DMS114 treated with DMSO at 0.1 percent for 48 hours (cell line): ENCODE measurements at regions not wholly inside any gene's neighbourhood (a gene's known extent, or its start where the extent isn't known, plus 50 kb on each side); places are given as distances from the start of the nearest gene placed in this dataset.

ENCODE experiments used
- DNase-seq: peaks from one replicate; lab custom pipeline; 2025; ENCODE audit not compliant: unreplicated experiment; lab: John Stamatoyannopoulos, UW

DNA sequence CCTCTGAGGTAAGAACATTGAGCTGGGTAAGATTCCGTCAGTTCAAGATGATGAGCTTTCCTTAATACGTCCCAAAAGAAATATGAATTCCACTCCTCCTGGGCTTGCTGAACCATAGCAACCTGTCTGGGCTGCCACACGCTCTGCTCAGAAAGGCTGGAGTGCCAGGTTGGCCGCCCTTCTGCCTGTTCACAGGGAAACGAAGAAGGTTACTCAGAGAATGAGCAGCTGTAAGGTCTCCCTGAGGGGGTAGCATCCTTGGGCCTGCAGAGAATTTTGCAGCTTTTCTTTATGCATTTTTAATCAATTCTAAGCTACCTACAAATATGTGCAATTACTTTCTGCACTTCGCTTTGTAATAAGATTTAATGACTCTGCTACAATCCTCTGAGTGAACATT, 130.7 kb upstream of the BACE2 start:
- DNase-seq = no peak

DNA sequence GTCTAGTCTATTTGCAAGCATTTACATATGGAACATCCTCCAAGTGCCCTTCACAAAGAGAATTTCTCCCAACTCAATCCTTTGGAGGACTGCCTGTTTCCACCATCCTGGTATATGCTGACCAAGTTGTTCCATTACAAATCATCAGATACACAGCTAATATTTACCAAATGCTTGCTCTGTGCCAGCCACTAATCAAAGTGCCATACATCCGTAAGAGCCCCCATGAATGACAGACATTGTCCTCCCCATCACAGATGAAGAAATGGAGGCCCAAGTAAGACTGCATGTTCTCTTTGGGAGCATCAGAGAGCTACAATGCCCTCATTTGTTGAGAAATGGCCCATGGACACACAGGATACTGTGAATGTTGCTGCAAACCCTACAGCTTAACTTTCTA, 130.0 kb upstream of the BACE2 start:
- DNase-seq = no peak

GRCh38 chr21:41043014-41043413, 124.9 kb upstream of the BACE2 start:
- no peak for DNase-seq

GRCh38 chr21:41045534-41046268, 122.3 kb upstream of the BACE2 start:
- no peak for DNase-seq

- no peak for DNase-seq
Observed at GRCh38 chr21:41048145-41048544, 119.8 kb upstream of the BACE2 start.

GRCh38 chr21:41048623-41049022, 119.3 kb upstream of the BACE2 start:
- no peak for DNase-seq

GRCh38 chr21:41052820-41053555, 115.0 kb upstream of the BACE2 start:
- no peak for DNase-seq

GRCh38 chr21:41054018-41054578, 113.9 kb upstream of the BACE2 start:
- no peak for DNase-seq

DNA sequence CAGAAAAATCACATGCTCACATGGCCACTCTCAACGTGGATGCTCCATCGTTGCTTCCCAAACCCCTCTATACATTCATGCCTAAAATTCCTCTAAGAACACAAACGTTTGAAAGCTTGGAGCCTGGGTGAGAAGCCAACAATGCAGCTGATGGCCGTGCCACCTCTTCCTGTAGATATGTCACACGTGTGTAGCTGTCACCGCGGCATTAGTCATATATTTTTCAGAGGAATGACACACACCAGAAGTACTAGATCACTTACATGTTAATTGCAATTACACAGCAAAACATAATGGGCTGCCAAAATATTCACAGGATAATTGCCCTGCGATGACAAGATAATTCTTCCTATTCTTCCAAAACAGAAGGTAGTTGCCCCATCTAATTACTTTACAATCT, 112.7 kb upstream of the BACE2 start:
- no peak for DNase-seq

GRCh38 chr21:41059871-41060270, 108.1 kb upstream of the BACE2 start:
- no peak for DNase-seq

DNA sequence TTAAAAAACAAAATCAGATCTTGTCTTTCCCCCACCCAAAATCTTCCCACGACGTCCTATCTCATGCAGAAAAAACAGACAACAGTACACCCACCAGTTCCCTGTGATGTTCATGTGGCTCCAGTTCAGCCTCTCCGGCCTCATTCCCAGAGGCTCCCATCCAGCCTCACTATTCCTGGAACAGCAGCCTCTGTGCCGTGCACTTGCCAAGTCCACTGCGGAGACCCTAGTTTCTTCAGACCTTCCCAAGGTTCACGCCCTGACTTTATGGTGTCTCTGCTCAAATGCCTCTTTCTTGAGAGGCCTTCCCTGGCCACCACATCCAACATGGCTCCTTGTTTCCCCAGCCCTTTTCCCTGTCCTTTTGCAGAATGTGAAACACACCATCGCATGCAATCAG, 106.3 kb upstream of the BACE2 start:
- no peak for DNase-seq

DNA sequence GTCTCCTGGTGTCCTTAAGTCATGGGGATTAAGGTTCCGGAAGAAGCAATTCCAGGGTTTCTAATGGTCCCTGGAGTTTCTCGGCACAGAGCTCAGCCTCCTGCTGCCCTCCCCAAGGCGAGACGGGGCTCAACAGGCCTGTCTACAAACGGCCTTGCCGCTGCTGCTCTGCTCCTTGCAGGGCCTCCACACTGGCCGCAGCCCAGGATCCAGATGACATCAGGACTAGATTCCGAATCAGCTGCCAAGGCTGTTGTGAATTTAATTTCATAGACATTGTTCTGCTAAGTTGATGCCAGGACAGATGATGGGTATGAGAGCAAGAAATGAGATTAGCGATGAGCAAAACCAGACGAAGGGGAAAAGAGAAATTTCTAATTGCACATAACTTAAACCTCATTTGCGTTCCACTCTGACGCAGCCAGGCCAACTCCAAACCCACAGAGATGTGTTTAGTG, 103.6 kb upstream of the BACE2 start:
- DNase-seq = no peak

DNA sequence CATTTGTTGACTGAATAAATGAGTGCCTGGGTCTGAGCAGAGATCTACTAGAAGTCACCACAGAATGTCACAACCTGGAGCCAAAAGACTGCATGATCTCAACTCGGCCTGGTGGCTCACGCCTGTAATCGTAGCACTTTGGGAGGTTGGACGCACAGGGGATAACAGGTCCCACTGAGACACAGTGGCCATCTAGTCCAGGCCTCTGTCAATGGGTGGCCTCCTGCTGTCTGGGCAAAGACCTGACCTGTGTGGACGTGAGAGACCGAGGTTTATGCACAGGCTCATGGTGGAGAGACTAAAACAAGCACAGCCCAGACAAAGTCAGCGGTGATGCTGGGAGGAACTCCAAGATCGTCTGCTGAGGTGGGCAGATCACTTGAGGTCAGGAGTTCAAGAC, 103.0 kb upstream of the BACE2 start:
- no peak for DNase-seq

GRCh38 chr21:41065539-41065938, 102.4 kb upstream of the BACE2 start:
- no peak for DNase-seq

- no peak for DNase-seq
Observed at GRCh38 chr21:41066086-41066938, 101.6 kb upstream of the BACE2 start.

DNA sequence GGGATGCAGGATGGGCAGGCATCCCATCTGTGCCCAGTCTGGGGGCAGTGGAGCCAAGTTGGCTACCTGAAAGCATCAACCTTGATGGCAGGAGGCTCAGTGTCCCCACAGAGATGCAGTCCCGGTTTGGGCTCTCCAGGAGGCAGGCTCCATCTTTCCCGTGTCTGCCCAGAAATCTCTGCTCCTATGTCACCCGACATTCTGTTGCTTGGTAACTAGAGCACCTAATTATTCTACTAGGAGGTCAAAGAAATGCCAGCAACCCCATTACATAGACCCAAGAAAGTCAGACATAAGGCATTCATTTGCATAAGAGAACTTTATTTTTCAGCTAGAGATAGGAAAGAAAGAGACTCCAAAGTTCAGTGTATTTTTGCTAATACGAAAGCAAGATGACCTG, 100.3 kb upstream of the BACE2 start:
- no peak for DNase-seq

DNA sequence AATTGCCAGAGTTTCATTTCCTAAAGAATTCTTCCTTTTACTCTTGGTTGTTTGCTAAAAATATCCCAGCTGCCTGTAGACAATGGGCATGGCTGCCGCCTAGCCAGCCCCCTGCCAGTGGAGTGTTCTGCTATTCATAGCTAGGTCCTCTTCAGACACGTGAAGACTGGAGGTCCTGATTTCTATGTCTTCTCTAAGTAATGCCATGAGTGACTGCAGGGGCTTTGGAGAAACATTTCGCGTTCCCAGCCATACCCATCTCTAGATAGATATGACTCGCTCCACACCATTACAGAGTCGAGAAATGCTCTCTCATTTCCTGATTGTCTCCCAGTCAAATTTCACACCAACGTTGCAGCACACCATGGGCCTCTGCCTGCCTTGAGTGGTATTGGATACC, 99.5 kb upstream of the BACE2 start:
- no peak for DNase-seq

GRCh38 chr21:41068967-41069642, 98.9 kb upstream of the BACE2 start:
- peak; percentile 44 for DNase-seq

DNA sequence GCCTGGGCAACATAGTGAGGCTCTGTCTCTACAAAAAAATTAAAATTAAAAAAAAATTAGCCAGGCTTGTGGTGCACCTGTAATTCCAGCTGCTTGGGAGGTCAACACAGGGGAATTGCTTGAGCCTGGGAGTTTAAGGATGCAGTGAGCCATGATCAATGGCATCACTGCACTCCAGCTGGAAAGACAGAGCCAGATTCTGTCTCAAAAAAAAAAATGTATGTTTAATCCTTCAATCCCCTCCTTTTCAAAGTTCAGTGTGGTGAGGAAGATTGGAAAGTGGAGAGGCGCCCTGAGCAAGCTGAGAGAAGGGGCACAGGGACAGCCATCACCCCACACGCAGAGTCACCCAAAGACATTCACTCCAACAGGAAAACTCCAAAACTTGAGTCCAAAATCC, 97.7 kb upstream of the BACE2 start:
- no peak for DNase-seq

DNA sequence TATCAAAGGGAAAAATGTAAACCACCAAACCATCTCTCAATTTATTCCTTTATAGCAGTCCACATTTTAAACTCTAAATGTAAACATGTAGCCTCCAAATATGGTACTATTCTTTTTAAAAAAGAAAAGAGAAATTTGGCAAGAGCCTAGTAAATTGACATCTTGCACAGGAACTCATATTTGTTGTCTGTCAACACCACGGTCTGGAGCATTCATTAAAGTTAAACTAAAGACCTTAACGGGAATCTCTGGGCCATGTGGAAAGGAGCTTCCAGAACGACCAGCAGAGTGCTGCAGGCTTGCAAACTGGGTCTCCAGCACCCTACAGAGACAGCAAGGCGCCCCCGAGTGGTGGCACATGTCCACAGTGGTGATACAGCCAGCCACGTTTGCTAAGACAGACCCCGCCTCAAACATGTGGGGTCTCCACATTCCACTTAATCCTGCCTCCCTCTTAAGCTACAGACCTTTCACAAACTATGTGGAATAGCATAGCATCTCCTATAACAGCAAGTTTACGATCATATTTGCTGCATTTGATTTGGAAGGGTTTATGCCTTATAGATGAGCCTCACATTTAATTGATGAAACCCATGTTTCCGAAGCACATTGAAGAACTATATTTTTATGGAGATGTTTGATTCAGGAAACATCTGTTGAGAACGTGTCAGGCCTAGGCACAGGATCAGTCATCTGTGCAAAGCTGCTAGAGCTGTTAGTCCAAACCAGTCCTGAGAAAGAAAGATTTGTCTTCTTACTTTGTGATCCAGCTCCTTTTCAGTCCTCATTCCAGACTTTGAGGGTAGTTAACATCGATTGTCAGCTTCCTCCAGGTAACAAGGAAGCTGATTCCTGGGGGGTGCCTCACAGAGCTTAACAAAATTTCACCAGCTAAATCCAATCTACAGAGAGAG, 96.4 kb upstream of the BACE2 start:
- DNase-seq = no peak
